ENCODE measurements at regions not wholly inside any gene's neighbourhood (a gene's known extent, or its start where the extent isn't known, plus 50 kb on each side); places are given as distances from the start of the nearest gene placed in this dataset.

DNA sequence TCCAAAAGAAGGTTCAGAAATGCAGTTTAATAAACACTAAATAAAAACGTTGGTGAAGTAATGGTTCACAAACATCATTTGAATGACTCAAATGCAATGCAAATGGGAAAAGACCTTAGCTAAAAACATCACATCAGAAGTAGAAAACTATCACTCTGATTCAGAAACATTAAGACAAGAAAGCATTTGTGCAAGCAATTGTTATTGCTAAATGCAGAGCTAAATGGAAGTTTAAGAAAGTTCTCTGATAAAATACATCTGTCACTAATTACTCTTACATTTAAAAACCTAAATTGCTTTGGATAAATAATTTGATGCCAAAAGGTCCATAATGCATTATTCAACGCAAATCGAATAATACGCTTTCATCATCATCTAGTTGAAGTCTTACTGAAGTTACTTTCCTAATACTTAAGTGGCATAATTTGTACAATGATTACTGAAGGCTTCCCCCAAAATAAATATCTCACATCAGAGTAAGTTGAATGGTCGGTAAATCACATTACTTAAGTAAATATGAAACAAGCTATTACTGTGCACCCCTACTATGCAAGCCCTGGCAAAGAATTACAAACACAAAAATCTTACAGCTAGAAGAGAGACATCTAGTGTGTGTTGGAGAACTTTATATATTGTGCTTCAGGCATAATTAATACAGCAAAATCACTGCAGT is 105.7 kb upstream of the KCTD1 start:
- TF ChIP-seq, protein P1, sequence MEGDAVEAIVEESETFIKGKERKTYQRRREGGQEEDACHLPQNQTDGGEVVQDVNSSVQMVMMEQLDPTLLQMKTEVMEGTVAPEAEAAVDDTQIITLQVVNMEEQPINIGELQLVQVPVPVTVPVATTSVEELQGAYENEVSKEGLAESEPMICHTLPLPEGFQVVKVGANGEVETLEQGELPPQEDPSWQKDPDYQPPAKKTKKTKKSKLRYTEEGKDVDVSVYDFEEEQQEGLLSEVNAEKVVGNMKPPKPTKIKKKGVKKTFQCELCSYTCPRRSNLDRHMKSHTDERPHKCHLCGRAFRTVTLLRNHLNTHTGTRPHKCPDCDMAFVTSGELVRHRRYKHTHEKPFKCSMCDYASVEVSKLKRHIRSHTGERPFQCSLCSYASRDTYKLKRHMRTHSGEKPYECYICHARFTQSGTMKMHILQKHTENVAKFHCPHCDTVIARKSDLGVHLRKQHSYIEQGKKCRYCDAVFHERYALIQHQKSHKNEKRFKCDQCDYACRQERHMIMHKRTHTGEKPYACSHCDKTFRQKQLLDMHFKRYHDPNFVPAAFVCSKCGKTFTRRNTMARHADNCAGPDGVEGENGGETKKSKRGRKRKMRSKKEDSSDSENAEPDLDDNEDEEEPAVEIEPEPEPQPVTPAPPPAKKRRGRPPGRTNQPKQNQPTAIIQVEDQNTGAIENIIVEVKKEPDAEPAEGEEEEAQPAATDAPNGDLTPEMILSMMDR (IDR thresholded peaks at IDR 0.05): no peak
- TF ChIP-seq POLR2A (IDR thresholded peaks at IDR 0.05) (no peak), POLR2AphosphoS5 (IDR thresholded peaks at IDR 0.05) (no peak)

Measured in breast epithelium (tissue), 3 donors.